SIG-M5 treated with dmso at 0.1 percent for 504 hours (cell line): ENCODE measurements at regions not wholly inside any gene's neighbourhood (a gene's known extent, or its start where the extent isn't known, plus 50 kb on each side); places are given as distances from the start of the nearest gene placed in this dataset.

Experiments
- DNase-seq: peaks from one replicate; lab custom pipeline; 2025; ENCODE audit not compliant: unreplicated experiment; lab: John Stamatoyannopoulos, UW

GRCh38 chr2:43088143-43089073 is 138.0 kb downstream of the ZFP36L2 start:
- DNase-seq: no peak

- no peak for DNase-seq
These were observed 139.0 kb downstream of the ZFP36L2 start for GRCh38 chr2:43087413-43087812.

- DNase-seq: no peak
These were observed 139.8 kb downstream of the ZFP36L2 start for GRCh38 chr2:43086451-43087221.

GRCh38 chr2:43085929-43086328 is 140.5 kb downstream of the ZFP36L2 start:
- DNase-seq: no peak

GRCh38 chr2:43085505-43085904 is 140.9 kb downstream of the ZFP36L2 start:
- DNase-seq: no peak

GRCh38 chr2:43084699-43085091 is 141.7 kb downstream of the ZFP36L2 start:
- no peak for DNase-seq

GRCh38 chr2:43083710-43084698 is 142.4 kb downstream of the ZFP36L2 start:
- no peak for DNase-seq

- no peak for DNase-seq
These were observed 143.3 kb downstream of the ZFP36L2 start for GRCh38 chr2:43082903-43083677.

- DNase-seq: no peak
These were observed 144.1 kb downstream of the ZFP36L2 start for GRCh38 chr2:43082111-43082894.

- no peak for DNase-seq
These were observed 145.2 kb downstream of the ZFP36L2 start for GRCh38 chr2:43081131-43081765.

GRCh38 chr2:43080571-43081021 is 145.8 kb downstream of the ZFP36L2 start:
- DNase-seq: no peak

- DNase-seq: no peak
These were observed 147.3 kb downstream of the ZFP36L2 start for GRCh38 chr2:43078781-43079755.

GRCh38 chr2:43078301-43078700 is 148.1 kb downstream of the ZFP36L2 start:
- no peak for DNase-seq

GRCh38 chr2:43077876-43078275 is 148.5 kb downstream of the ZFP36L2 start:
- DNase-seq: no peak

GRCh38 chr2:43076676-43077075 is 149.7 kb downstream of the ZFP36L2 start:
- DNase-seq: no peak

- DNase-seq: no peak
These were observed 150.4 kb downstream of the ZFP36L2 start for GRCh38 chr2:43075811-43076585.
